MM.1S (cell line): ENCODE measurements at regions not wholly inside any gene's neighbourhood (a gene's known extent, or its start where the extent isn't known, plus 50 kb on each side); places are given as distances from the start of the nearest gene placed in this dataset.

Source experiments
- DNase-seq: peaks from one replicate; pipeline ENCODE4 v3.0.0-alpha.2; 2015
- H2AFZ ChIP-seq: fragments of 300-600 bp; sonication (generic); 2 replicates; pipeline ENCODE4 v1.6.0; 2016; ENCODE audit warnings: antibody characterized with exemption, low read length
- H3F3A ChIP-seq: fragments of 300-600 bp; sonication (generic); 2 replicates; pipeline ENCODE4 v1.6.1; 2016; ENCODE audit warnings: mild to moderate bottlenecking, antibody characterized with exemption, low read length, moderate library complexity, mixed read lengths; ENCODE audit not compliant: insufficient read depth
- H3K27ac ChIP-seq: fragments of 300-600 bp; sonication (generic); 2 replicates; pipeline ENCODE4 v1.5.1; 2016; ENCODE audit warnings: mild to moderate bottlenecking, low read length
- H3K27me3 ChIP-seq: fragments of 300-600 bp; sonication (generic); replicated peaks from 2 replicates; pipeline ENCODE4 v1.6.0; 2016; ENCODE audit warnings: low read length; ENCODE audit not compliant: insufficient read depth
- H3K36me3 ChIP-seq: fragments of 300-600 bp; sonication (generic); replicated peaks from 2 replicates; pipeline ENCODE4 v1.6.1; 2016; ENCODE audit warnings: mild to moderate bottlenecking, low read length, mixed read lengths; ENCODE audit not compliant: insufficient read depth
- H3K4me1 ChIP-seq: fragments of 300-600 bp; sonication (generic); 2 replicates; pipeline ENCODE4 v1.6.1; 2016; ENCODE audit warnings: low read length, mixed read lengths
- H3K4me2 ChIP-seq: fragments of 300-600 bp; sonication (generic); 2 replicates; pipeline ENCODE4 v1.6.0; 2016; ENCODE audit warnings: low read depth, low read length
- H3K4me3 ChIP-seq: fragments of 300-600 bp; sonication (generic); 2 replicates; pipeline ENCODE4 v1.5.1; 2016; ENCODE audit warnings: low read length, mixed read lengths
- H3K79me2 ChIP-seq: fragments of 300-600 bp; sonication (generic); 2 replicates; pipeline ENCODE4 v1.6.1; 2016; ENCODE audit warnings: mixed run types, low read length, mixed read lengths
- H3K9ac ChIP-seq: fragments of 300-600 bp; sonication (generic); 2 replicates; pipeline ENCODE4 v1.6.1; 2016; ENCODE audit warnings: low read length, mixed read lengths
- H3K9me2 ChIP-seq: fragments of 300-600 bp; sonication (generic); replicated peaks from 2 replicates; pipeline ENCODE4 v1.6.1; 2016; ENCODE audit warnings: mild to moderate bottlenecking, low read length, mixed read lengths; ENCODE audit not compliant: insufficient read depth
- H3K9me3 ChIP-seq: fragments of 300-600 bp; sonication (generic); replicated peaks from 2 replicates; pipeline ENCODE4 v1.6.1; 2016; ENCODE audit warnings: mild to moderate bottlenecking, low read length, mixed read lengths; ENCODE audit not compliant: insufficient read depth
- H4K20me1 ChIP-seq: fragments of 300-600 bp; sonication (generic); 2 replicates; pipeline ENCODE4 v1.6.1; 2016; ENCODE audit warnings: mild to moderate bottlenecking, low read length, moderate library complexity, mixed read lengths; ENCODE audit not compliant: insufficient read depth
- EZH2 ChIP-seq: fragments of 300-600 bp; sonication (generic); optimal IDR thresholded peaks from 2 replicates; pipeline ENCODE3; 2017; ENCODE audit warnings: low read depth, mild to moderate bottlenecking, antibody characterized with exemption, low read length, mixed read lengths
- EZH2phosphoT487 ChIP-seq: fragments of 300-600 bp; sonication (generic); IDR thresholded peaks from 2 replicates; pipeline ENCODE4 v1.6.1; 2018; ENCODE audit warnings: antibody characterized with exemption, low read length
- TF ChIP-seq, protein P1 (sequence below): fragments of 300-600 bp; sonication (generic); IDR thresholded peaks from 2 replicates; pipeline ENCODE4 v1.5.1; 2016; ENCODE audit warnings: antibody characterized with exemption, low read length, mixed read lengths

- TF ChIP-seq EZH2 (no peak), EZH2phosphoT487 (no peak)
- TF ChIP-seq, protein P1, sequence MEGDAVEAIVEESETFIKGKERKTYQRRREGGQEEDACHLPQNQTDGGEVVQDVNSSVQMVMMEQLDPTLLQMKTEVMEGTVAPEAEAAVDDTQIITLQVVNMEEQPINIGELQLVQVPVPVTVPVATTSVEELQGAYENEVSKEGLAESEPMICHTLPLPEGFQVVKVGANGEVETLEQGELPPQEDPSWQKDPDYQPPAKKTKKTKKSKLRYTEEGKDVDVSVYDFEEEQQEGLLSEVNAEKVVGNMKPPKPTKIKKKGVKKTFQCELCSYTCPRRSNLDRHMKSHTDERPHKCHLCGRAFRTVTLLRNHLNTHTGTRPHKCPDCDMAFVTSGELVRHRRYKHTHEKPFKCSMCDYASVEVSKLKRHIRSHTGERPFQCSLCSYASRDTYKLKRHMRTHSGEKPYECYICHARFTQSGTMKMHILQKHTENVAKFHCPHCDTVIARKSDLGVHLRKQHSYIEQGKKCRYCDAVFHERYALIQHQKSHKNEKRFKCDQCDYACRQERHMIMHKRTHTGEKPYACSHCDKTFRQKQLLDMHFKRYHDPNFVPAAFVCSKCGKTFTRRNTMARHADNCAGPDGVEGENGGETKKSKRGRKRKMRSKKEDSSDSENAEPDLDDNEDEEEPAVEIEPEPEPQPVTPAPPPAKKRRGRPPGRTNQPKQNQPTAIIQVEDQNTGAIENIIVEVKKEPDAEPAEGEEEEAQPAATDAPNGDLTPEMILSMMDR = no peak
- H3K4me1 ChIP-seq = no peaks in the 10 kb centered on the region
- no peak overlapping the region for H3K4me2 ChIP-seq
- no peaks in the 10 kb centered on the region for H3K79me2 ChIP-seq
- no peaks in the 10 kb centered on the region for H4K20me1 ChIP-seq
- no peak for DNase-seq
- H2AFZ ChIP-seq = no peak overlapping the region
- H3K4me3 ChIP-seq = no peak overlapping the region
- no peaks in the 10 kb centered on the region for H3F3A ChIP-seq
- no peaks in the 10 kb centered on the region for H3K9me3 ChIP-seq
- no peak overlapping the region for H3K9ac ChIP-seq
- no peak overlapping the region for H3K27ac ChIP-seq
- H3K9me2 ChIP-seq = no peaks in the 10 kb centered on the region
- no peaks in the 10 kb centered on the region for H3K36me3 ChIP-seq
- H3K27me3 ChIP-seq = no peaks in the 10 kb centered on the region
Measured at GRCh38 chr1:193310564-193310963, 124.2 kb upstream of the B3GALT2 start.

GRCh38 chr1:193309936-193310475, 123.6 kb upstream of the B3GALT2 start:
- H3K36me3 ChIP-seq = no peaks in the 10 kb centered on the region
- H3K9me2 ChIP-seq = no peaks in the 10 kb centered on the region
- no peaks in the 10 kb centered on the region for H3K9me3 ChIP-seq
- no peak overlapping the region for H3K4me2 ChIP-seq
- H3K27me3 ChIP-seq = no peaks in the 10 kb centered on the region
- H2AFZ ChIP-seq = no peak overlapping the region
- H3K79me2 ChIP-seq = no peaks in the 10 kb centered on the region
- no peak overlapping the region for H3K27ac ChIP-seq
- H3K4me3 ChIP-seq = no peak overlapping the region
- H3F3A ChIP-seq = no peaks in the 10 kb centered on the region
- DNase-seq = no peak
- H3K4me1 ChIP-seq = no peaks in the 10 kb centered on the region
- TF ChIP-seq, protein P1 = no peak
- TF ChIP-seq EZH2 (no peak), EZH2phosphoT487 (no peak)
- H4K20me1 ChIP-seq = no peaks in the 10 kb centered on the region
- H3K9ac ChIP-seq = no peak overlapping the region

GRCh38 chr1:193308438-193308837, 122.0 kb upstream of the B3GALT2 start:
- TF ChIP-seq EZH2 = no peak
- TF ChIP-seq, protein P1 = no peak
- no peak overlapping the region for H3K27ac ChIP-seq
- H3K9me3 ChIP-seq = no peaks in the 10 kb centered on the region
- H3K9ac ChIP-seq = no peak overlapping the region
- no peaks in the 10 kb centered on the region for H3K36me3 ChIP-seq
- no peak for DNase-seq
- 0 out of 2 replicates have a peak, but pooled peaks cover 3% of the 10 kb centered on the region for H3K4me1 ChIP-seq
- no peaks in the 10 kb centered on the region for H4K20me1 ChIP-seq
- no peaks in the 10 kb centered on the region for H3K27me3 ChIP-seq
- no peak overlapping the region for H2AFZ ChIP-seq
- no peaks in the 10 kb centered on the region for H3K9me2 ChIP-seq
- no peaks in the 10 kb centered on the region for H3K79me2 ChIP-seq
- no peak overlapping the region for H3K4me3 ChIP-seq
- no peaks in the 10 kb centered on the region for H3F3A ChIP-seq
- H3K4me2 ChIP-seq = no peak overlapping the region
